ENCODE measurements at regions not wholly inside any gene's neighbourhood (a gene's known extent, or its start where the extent isn't known, plus 50 kb on each side); places are given as distances from the start of the nearest gene placed in this dataset.
"Not testable (repeated sequence)": the region's sequence is repeated elsewhere in the genome, so short reads cannot be mapped to it uniquely, and the experiment has no call there.

DNA sequence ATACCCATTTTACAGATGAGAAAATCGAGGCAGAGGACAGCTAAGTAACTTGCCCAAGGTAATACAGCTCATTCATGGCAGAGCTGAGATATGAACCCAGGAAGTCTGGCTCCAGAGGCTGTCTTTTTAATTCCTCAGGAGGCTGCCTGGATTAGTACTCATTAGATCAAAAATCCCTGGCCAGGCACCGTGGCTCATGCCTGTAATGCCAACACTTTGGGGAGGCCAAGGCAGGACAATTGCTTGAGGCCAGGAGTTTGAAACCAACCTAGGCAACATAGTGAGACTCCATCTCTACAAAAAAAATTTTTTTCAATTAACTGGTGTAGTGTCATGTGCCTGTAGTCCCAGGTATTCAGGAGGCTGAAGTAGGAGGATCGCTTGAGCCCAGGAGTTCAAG is 291.4 kb downstream of the GOLGA6L6 start:
- FAIRE-seq; DNase-seq (ENCODE audit: extremely low spot score, insufficient read length, low read depth): not testable (repeated sequence)

DNA sequence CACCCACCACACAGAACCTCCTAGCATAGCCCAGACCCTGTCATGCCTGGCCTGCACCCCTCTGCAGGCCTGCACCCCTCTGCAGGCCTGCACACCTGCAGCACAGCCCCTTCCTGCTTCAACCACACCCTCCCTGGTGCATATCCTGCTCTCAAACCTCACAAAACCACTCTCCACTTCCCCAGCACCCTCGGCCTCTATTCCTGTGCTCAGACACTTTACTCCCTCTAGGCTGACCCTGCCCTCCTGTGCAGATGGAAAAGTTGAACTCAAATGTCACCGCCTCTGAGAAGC is 292.0 kb downstream of the GOLGA6L6 start:
- not testable (repeated sequence) for FAIRE-seq; DNase-seq (ENCODE audit: extremely low spot score, insufficient read length, low read depth)

DNA sequence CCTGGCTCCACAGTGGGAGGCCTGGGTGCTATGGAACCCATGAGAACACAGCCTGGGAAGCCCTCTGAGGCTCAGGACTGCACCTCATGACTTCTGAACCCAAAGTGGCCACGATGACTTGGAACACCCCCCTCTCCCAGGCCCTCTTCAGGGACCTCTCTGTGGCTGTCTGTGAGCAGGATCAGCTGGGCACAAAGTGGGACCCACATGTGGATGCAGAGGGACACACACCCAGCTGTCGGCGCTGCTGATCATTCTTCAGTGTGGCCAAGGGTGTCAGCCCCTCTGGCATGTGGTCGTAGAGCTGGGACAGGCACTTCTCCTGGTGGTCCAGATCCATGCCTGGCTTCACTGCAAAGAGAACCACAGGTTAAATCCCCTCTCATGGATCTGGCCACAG is 293.2 kb downstream of the GOLGA6L6 start:
- not testable (repeated sequence) for DNase-seq (ENCODE audit: extremely low spot score, insufficient read length, low read depth); FAIRE-seq

DNA sequence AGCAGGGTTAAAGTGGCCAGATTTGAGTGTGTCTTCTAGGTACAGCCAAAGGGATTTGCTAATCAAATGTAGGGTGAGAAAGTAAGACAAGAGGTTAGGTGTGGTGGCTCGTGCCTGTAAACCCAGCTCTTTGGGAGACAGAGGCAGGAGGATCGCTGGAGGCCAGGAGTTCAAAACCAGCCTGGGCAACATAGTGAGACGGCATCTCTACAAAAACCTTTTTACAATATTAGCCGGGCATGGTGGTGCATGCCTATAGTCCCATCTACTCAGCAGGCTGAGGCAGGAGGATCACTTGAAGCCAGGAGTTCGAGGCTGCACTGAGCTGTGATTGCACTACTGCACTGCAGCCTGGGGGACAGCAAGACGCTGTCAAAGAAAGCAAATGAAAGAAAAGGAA is 294.5 kb downstream of the GOLGA6L6 start:
- not testable (repeated sequence) for FAIRE-seq; DNase-seq (ENCODE audit: extremely low spot score, insufficient read length, low read depth)

DNA sequence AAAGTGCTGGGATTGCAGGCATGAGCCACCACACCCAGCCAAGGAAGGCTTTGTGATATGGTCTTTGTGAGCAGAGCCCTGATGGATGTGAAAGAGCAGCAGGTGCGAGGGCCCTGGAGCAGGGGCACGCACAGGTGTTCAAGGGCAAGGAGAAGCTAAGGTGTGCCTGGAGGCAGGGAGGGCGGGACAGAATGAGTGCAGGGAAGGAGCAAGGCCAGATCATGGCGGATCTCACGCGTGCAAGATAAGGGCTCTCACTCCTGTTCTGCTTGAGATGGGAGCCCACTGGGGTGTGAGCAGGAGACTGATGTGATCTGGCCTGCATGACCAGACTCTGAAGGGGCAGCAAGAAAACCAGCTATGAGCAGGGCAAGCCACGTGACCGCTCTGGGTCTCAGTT is 295.0 kb downstream of the GOLGA6L6 start:
- DNase-seq (ENCODE audit: extremely low spot score, insufficient read length, low read depth); FAIRE-seq: not testable (repeated sequence)

DNA sequence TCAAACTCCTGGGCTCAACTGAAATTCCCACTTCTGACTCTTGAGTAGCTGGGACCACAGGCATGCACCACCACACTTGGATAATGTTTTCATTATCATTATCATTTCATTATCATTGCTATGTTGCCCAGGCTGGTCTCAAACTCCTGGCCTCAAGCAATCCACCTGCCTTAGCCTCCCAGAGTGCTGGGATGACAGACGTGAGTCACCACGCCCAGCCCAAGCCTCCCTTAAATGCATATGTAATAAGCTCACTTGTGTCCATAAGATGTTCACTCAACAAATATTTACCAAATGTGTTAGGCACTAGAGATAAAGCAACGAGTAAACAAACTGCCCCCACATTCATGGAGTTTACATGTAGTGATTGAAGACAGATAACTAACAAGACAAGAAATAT is 295.7 kb downstream of the GOLGA6L6 start:
- FAIRE-seq = not testable (repeated sequence)

DNA sequence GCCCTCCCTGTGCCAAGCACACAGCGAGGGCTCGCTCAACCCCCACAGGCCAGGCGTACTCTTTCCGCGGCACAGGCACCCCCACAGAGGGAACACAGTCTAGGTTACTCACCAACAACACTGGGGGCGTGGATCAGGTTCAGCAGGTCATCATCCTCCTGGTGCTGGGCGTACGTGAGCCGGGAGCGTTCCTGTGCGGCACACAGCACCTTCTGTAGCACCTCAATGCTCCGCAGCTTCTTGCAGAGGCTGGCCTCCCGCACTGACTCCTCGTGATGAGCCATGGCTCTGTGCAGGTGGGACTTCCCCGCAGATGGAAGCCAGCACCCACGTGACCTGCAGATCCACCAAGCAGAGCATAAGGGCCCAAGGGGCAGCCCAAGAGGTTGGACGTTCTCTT is 296.8 kb downstream of the GOLGA6L6 start:
- FAIRE-seq = not testable (repeated sequence)

More for the DNA sequence above, 295.7 kb downstream of the GOLGA6L6 start:
- DNase-seq (ENCODE audit: extremely low spot score, insufficient read length, low read depth) = not testable (repeated sequence)

DNA sequence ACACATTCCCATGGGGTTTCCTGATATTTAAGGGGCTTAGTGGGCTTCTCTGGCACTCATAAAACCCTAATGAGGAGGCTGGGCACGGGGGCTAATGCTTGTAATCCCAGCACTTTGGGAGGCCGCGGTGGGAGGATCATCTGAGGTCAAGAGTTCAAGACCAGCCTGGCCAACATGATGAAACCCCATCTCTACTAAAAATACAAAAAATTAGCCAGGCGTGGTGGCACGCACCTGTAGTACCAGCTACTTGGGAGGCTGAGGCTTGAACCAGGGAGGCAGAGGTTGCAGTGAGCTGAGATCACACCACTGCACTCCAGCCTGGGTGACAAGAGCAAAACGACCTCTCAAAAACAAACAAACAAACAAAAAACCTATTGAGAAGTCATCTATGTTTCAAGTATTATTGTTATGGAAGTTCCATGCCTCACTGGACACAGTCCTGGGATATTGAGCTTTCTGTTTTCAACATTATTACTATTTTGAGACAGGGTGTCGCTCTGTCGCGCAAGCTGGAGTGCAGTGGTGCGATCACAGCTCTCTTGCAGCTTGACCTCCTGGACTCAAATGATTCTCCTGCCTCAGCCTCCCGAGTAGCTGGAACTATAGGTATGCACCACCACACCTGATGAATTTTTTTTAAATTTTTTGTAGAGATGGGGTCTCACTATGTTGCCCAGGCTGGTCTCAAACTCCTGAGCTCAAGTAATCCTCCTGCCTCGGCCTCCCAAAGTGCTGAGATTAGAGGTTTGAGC is 297.9 kb downstream of the GOLGA6L6 start:
- FAIRE-seq; DNase-seq (ENCODE audit: extremely low spot score, insufficient read length, low read depth): not testable (repeated sequence)

More for the DNA sequence above, 296.8 kb downstream of the GOLGA6L6 start:
- not testable (repeated sequence) for DNase-seq (ENCODE audit: extremely low spot score, insufficient read length, low read depth)

DNA sequence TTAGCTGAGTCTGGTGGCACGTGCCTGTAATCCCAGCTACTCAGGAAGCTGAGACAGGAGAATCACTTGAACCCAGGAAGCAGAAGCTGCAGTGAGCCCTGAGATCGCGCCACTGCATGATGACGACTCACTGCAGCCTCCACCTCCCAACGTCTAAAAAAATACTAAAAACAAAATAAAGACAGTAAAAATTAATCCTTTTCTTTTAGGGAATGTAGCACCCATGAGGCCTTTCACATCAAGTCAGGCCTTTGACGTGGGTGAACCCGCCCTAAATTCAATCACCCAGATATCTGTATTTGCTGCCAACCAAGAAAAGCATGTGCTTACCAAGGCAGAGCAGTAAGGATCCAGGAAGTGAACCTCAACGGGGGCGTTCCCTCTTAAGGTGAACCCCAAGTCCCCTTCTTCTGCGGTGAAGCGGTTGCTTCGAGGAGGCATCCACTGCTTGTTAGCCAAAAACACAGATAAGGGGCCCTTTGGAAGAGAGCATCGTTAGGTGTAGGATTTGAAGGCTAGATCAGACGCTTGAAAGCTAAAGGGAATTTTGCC is 301.2 kb downstream of the GOLGA6L6 start:
- DNase-seq (ENCODE audit: extremely low spot score, insufficient read length, low read depth); FAIRE-seq: not testable (repeated sequence)

DNA sequence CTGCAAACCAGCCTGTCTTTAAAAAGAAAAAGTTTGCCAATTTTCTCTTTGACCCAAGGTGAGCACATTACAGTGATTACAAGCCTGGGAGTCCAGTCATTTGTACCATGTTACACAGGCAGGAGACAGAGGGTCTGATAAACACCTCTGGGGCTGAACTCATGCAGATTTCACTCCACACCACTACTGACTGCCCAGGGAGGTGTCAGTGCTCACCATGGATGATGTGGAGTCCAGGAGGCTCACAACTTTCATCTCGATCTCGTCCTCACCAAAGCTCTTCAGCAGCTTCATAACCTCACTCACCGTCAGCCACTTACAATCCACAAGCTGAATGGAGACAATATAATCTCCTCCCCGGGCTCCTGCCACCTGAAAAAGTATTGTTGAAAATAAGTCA is 302.4 kb downstream of the GOLGA6L6 start:
- not testable (repeated sequence) for DNase-seq (ENCODE audit: extremely low spot score, insufficient read length, low read depth); FAIRE-seq

DNA sequence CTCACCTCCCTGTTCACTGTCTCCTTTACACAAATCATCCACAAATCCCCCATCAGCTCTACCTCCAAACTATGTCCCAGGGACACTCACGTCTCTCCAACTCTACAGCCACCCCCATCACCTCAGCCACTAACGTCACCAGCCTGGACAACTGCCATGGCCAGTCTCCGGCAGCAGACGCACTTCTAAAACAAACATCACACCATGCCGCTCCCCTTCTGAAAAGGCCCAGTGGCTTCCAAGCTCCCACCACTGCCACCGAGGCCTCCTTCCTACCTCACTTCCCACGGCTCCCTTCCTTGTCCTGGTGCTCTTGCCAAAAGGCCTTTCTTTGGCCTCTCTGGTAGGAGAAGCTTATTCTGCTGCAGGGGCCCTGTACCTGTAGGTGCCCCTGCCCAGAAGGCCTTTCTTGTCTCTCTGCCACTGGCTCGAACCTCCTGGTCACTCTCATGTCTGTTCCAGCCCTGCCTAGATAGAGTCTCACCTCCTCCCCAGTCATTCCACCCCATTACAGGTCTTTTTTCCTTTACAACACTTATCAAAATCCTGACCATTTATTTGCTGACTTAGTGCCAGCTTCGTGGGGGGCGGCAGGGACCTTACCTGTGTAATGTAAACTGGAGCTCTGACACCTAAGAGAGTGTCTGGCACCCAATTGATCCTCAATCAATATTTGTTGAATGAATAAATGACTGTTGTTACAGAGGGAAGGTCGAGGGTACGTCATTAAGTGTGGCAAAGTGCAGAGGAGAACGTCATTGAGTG is 304.2 kb downstream of the GOLGA6L6 start:
- DNase-seq (ENCODE audit: extremely low spot score, insufficient read length, low read depth); FAIRE-seq: not testable (repeated sequence)

DNA sequence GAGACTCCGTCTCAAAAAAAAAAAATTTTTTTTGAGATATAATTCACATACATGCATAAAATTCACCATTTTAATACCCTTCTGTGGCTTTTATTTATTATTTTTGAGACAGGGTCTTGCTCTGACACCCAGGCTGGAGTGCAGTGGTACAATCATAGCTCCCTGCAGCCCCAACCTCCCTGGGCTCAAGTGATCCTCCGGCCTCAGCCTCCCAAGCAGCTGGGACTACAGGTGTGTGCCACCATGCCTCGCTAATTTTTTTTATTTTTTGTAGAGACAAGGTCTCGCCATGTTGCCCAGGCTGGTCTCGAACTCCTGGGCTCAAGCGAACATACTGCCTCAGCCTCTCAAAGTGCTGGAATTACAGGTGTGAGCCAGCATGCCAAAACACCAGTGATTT is 305.9 kb downstream of the GOLGA6L6 start:
- not testable (repeated sequence) for FAIRE-seq

DNA sequence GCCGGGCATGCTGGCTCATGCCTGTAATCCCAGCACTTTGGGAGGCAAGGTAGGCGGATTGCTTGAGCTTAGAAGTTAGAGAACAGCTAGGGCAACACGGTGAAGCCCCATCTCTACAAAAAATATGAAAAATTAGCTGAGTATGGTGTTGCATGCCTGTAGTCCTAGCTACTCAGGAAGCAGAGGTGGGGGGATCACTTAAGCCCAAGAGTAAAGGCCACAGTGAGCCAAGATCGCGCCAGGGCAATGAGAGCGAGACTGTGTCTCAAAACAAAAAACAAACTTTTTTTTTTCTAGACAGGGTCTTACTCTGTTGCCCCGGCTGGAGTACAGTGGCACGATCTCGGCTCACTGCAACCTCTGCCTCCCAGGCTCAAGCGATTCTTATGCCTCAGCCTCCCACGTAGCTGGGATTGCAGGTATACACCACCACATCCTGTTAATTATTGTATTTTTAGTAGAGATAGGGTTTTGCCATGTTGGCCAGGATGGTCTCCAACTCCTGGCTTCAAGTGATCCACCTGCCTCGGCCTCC is 307.5 kb downstream of the GOLGA6L6 start:
- not testable (repeated sequence) for DNase-seq (ENCODE audit: extremely low spot score, insufficient read length, low read depth); FAIRE-seq

More for the DNA sequence above, 305.9 kb downstream of the GOLGA6L6 start:
- DNase-seq (ENCODE audit: extremely low spot score, insufficient read length, low read depth) = not testable (repeated sequence)

DNA sequence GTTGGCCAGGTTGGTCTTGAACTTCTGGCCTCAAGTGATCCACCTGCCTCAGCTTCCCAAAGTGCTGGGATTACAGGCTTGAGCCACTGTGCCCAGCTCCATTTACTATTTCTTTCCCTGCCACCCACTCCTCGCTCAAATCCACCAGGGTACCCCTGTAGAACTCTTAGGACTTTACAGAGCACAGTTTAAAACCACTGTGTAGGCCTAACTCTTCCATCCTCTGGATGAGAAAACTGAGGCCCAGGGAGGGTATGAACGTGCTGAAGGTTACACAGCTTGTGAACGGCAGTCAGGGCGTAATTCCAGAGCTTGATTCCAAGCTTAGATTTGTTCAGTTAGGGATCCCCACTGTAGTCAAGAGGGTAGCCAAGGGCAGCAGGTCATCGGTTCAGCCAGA is 309.1 kb downstream of the GOLGA6L6 start:
- DNase-seq (ENCODE audit: extremely low spot score, insufficient read length, low read depth); FAIRE-seq: not testable (repeated sequence)

DNA sequence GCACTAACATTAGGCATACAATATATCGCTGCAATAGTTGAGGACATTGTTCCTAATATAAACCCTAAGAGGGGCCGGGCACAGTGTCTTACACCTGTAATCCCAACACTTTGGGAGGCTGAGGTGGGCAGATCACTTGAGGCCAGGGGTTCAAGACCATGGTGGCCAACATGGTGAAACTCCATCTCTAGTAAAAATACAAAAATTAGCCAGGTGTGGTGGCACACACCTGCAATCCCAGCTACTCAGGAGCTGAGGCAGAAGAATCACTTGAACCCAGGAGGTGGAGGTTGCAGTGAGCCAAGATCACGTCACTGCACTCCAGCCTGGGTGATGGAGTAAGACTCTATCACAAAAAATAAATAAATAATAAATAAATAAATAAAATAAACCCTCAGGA is 310.9 kb downstream of the GOLGA6L6 start:
- not testable (repeated sequence) for FAIRE-seq; DNase-seq (ENCODE audit: extremely low spot score, insufficient read length, low read depth)

DNA sequence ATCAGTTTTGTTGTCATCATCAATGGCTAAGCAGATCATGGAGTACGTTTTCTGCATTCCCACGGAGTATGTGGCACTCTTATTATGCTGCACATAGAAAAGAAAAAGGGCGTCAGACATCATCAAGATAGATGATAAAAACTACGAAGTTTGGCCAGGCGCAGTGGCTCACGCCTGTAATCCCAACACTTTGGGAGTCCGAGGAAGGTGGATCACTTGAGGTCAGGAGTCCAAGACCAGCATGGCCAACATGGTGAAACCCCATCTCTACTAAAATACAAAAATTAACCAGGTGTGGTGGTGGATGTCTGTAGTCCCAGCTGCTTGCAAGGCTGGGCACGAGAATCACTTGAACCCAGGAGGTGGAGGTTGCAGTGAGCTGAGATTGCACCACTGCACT is 312.8 kb downstream of the GOLGA6L6 start:
- not testable (repeated sequence) for FAIRE-seq

DNA sequence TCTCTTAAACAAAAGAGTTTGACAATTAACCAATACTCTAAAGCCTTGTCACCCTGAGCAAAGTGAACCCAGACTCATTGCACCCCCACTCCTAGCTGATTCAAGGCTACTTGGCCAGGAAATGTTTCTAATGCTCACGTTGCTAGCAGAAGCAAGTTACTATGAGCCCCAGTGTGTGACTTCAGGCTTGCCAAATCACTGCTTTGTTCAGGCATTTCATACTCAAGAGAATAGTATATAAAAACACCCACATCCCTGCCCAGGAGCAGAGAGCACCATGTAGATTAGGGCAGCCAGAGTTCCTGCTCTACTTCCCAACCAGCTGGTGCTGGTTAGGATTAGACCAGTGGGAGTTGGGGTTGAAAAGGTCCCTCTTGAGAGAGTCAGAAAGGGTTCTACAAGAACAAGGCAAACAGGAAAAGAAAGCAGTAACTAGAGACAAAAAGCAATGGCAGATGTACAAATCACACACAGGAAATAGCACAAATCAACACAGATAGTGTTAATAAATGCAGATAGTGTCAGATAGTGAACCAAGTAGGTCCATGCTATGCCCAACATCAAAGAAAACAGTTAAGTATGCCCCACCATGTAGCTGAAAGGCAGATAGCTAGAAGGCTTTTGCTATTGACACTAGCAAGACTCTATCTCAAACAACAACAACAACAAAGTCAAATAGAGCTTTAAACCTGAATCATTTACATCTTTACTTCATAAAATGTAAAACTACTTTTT is 314.3 kb downstream of the GOLGA6L6 start:
- not testable (repeated sequence) for DNase-seq (ENCODE audit: extremely low spot score, insufficient read length, low read depth); FAIRE-seq

More for the DNA sequence above, 312.8 kb downstream of the GOLGA6L6 start:
- not testable (repeated sequence) for DNase-seq (ENCODE audit: extremely low spot score, insufficient read length, low read depth)

DNA sequence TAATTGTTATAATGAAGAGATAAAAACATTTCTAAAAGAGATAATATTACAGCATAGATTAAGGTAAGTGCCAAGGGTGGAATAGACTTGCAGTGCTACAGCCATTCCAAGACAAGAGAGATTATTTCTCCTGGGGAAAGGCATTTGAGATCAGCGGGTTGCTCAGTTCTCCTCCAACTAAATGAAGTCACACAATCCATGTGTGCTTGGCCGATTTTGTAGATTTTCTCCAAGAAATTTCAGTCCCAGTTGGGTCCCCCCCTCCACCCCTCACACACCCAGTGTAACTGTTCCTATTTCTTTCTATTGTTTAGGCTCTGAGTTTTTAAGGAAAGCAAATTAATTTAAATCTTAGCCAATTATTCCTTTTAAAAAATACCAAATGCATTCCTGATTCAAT is 315.1 kb downstream of the GOLGA6L6 start:
- DNase-seq (ENCODE audit: extremely low spot score, insufficient read length, low read depth); FAIRE-seq: not testable (repeated sequence)

DNA sequence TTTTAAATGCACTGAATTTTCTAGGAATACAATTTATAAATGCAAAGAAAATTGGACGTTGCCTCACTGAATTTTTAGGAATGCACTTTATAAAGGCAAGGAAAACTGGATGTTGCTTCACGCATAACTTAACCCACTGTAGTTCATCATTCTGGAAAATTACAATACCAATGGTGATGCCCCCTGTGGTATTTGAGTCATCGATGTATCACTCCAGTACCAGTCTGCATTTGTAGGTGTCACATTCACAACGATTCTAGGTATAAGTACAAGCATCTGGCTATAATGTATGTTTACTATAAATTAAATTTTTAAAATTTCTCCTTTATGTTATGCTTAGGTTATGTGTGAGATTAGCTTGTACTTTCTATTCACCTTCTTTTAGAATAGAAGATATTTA is 320.5 kb downstream of the GOLGA6L6 start:
- FAIRE-seq; DNase-seq (ENCODE audit: extremely low spot score, insufficient read length, low read depth): not testable (repeated sequence)

DNA sequence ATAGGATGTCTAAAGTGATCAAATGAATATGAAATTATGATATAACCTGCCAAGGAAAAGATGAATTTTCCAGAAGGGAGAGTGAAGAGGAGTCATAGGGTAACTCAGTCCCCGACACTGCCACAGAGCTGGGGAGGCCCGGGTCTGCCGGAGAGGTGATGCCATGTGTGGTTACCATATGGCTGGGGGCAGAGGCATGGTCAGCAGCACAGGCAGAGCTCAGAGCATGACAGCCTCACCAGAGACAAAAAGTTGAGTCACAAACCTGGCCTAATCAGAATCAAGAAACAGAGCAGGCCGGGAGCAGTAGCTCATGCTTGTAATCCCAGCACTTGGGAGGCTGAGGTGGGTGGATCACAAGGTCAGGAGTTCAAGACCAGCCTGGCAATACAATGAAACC is 322.4 kb downstream of the GOLGA6L6 start:
- DNase-seq (ENCODE audit: extremely low spot score, insufficient read length, low read depth); FAIRE-seq: not testable (repeated sequence)

Measured in GM18507 (cell line).